SU-DHL-6 (cell line): ENCODE measurements at regions not wholly inside any gene's neighbourhood (a gene's known extent, or its start where the extent isn't known, plus 50 kb on each side); places are given as distances from the start of the nearest gene placed in this dataset.

ENCODE experiments used
- H2AFZ ChIP-seq: fragments of 200-600 bp; sonication (generic); 2 replicates; pipeline ENCODE4 v1.6.1; 2014; ENCODE audit warnings: low read depth, mild to moderate bottlenecking, moderate library complexity, mixed read lengths, antibody characterized with exemption, low read length; ENCODE audit not compliant: severe bottlenecking
- H3F3A ChIP-seq: fragments of 200-600 bp; shearing (Covaris generic); 2 replicates; pipeline ENCODE4 v1.6.0; 2016; ENCODE audit warnings: antibody characterized with exemption, mild to moderate bottlenecking; ENCODE audit not compliant: insufficient read depth
- H3K27ac ChIP-seq: fragments of 200-600 bp; sonication (generic); 2 replicates; pipeline ENCODE4 v1.5.1; 2016; ENCODE audit warnings: low read depth, mild to moderate bottlenecking, low read length, moderate library complexity, mixed read lengths
- H3K27me3 ChIP-seq: fragments of 200-600 bp; sonication (generic), shearing (Covaris generic); 2 replicates; pipeline ENCODE4 v1.6.0; 2014; ENCODE audit warnings: mild to moderate bottlenecking, low read length
- H3K36me3 ChIP-seq: fragments of 200-600 bp; sonication (generic); 2 replicates; pipeline ENCODE4 v1.6.1; 2014; ENCODE audit warnings: mild to moderate bottlenecking, low read length, mixed read lengths
- H3K4me2 ChIP-seq: fragments of 300-600, 200-600 bp; shearing (Covaris generic), sonication (generic); 2 replicates; pipeline ENCODE4 v1.6.0; 2014; ENCODE audit warnings: low read length, low read depth, mild to moderate bottlenecking; ENCODE audit not compliant: poor library complexity, severe bottlenecking
- H3K4me3 ChIP-seq: fragments of 200-600 bp; sonication (generic); 2 replicates; pipeline ENCODE4 v1.5.1; 2014; ENCODE audit warnings: antibody characterized with exemption, low read length, mild to moderate bottlenecking, mixed read lengths; ENCODE audit not compliant: insufficient read depth, poor library complexity, severe bottlenecking
- H3K79me2 ChIP-seq: fragments of 200-600 bp; sonication (generic); 2 replicates; pipeline ENCODE4 v1.6.1; 2014; ENCODE audit warnings: mild to moderate bottlenecking, low read length, moderate library complexity; ENCODE audit not compliant: insufficient read depth
- H3K9ac ChIP-seq: fragments of 200-600 bp; sonication (generic); 2 replicates; pipeline ENCODE4 v1.7.0; 2014; ENCODE audit warnings: mild to moderate bottlenecking, low read length
- H3K9me2 ChIP-seq: fragments of 200-600 bp; sonication (generic); replicated peaks from 2 replicates; pipeline ENCODE4 v1.6.1; 2014; ENCODE audit warnings: low read length; ENCODE audit not compliant: insufficient read depth
- H3K9me3 ChIP-seq: fragments of 200-600 bp; sonication (generic); 2 replicates; pipeline ENCODE4 v1.6.1; 2014; ENCODE audit warnings: low read length, mixed read lengths; ENCODE audit not compliant: insufficient read depth
- H4K20me1 ChIP-seq: fragments of 200-600 bp; sonication (generic); 2 replicates; pipeline ENCODE4 v1.6.1; 2014; ENCODE audit warnings: low read depth, mild to moderate bottlenecking, antibody characterized with exemption, low read length, moderate library complexity, mixed read lengths
- EZH2phosphoT487 ChIP-seq: fragments of 200-600 bp; sonication (generic), shearing (Covaris generic); conservative IDR thresholded peaks from 2 replicates; pipeline ENCODE4 v1.6.1; 2018; ENCODE audit warnings: mild to moderate bottlenecking, antibody characterized with exemption, low read length, moderate library complexity, mixed read lengths
- TF ChIP-seq, protein P1 (sequence below): fragments of 200-600 bp; sonication (generic); IDR thresholded peaks from one replicate; pipeline ENCODE4 v1.5.1; 2017; ENCODE audit warnings: antibody characterized with exemption, mild to moderate bottlenecking, low read length, moderate library complexity; ENCODE audit not compliant: insufficient read depth, poor library complexity, severe bottlenecking

DNA sequence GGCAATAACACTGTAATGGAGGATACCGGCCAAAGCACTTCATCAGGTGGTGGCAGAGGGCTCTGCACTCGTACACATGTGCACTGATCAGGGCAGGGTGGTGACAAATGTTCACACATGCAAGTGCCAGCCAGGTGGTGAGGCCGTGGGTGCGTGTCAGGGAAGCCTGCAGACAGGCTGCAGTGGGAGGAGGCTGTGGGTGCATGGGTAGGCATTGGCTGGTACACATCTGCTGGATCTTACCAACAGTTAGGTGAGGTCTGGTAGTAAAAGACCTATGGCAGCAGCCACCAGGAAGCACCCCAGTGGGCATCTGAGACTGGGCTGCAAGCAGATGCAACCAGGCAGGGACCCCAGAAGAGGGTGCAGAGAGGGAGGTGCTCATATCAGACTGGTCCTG, 65.3 kb downstream of the PDE6H start:
- Histone ChIP-seq H3K4me3 (no peak overlapping the region), H4K20me1 (no peaks in the 10 kb centered on the region), H2AFZ (no peak overlapping the region), H3K27ac (no peak overlapping the region), H3K9ac (no peak overlapping the region), H3K9me2 (no peaks in the 10 kb centered on the region), H3K9me3 (no peaks in the 10 kb centered on the region), H3K4me2 (no peak overlapping the region), H3F3A (no peaks in the 10 kb centered on the region), H3K36me3 (no peaks in the 10 kb centered on the region), H3K27me3 (no peaks in the 10 kb centered on the region), H3K79me2 (no peaks in the 10 kb centered on the region)
- no peak for TF ChIP-seq EZH2phosphoT487
- TF ChIP-seq, protein P1, sequence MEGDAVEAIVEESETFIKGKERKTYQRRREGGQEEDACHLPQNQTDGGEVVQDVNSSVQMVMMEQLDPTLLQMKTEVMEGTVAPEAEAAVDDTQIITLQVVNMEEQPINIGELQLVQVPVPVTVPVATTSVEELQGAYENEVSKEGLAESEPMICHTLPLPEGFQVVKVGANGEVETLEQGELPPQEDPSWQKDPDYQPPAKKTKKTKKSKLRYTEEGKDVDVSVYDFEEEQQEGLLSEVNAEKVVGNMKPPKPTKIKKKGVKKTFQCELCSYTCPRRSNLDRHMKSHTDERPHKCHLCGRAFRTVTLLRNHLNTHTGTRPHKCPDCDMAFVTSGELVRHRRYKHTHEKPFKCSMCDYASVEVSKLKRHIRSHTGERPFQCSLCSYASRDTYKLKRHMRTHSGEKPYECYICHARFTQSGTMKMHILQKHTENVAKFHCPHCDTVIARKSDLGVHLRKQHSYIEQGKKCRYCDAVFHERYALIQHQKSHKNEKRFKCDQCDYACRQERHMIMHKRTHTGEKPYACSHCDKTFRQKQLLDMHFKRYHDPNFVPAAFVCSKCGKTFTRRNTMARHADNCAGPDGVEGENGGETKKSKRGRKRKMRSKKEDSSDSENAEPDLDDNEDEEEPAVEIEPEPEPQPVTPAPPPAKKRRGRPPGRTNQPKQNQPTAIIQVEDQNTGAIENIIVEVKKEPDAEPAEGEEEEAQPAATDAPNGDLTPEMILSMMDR = no peak

DNA sequence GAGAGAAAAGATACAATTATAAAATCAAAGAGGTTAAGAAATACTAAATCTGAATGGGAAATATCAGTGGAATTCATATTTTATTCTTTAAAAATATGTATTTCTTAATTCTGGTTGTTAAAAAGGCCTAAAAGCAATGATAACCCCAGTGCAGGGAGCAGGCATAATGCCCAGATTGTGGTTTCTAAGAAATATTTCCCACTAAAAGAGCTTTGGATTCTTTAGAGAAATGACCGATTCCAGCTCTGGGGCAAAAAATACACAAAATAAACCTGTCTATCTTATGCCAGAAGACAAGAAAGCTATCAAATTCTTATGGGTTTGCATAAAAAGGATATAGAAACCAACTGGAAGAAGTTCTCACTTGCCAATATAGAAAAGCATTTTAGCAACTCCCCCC, 71.6 kb downstream of the PDE6H start:
- Histone ChIP-seq H3K4me3 (no peak overlapping the region), H3K36me3 (no peaks in the 10 kb centered on the region), H3K9me3 (no peaks in the 10 kb centered on the region), H3K4me2 (no peak overlapping the region), H3K9ac (no peak overlapping the region), H3K27ac (no peak overlapping the region), H3K79me2 (no peaks in the 10 kb centered on the region), H4K20me1 (no peaks in the 10 kb centered on the region; the same call in 1 of the 2 replicates), H3K9me2 (no peaks in the 10 kb centered on the region), H3K27me3 (no peaks in the 10 kb centered on the region), H3F3A (no peaks in the 10 kb centered on the region), H2AFZ (no peak overlapping the region)
- no peak for TF ChIP-seq EZH2phosphoT487
- TF ChIP-seq, protein P1 = no peak

DNA sequence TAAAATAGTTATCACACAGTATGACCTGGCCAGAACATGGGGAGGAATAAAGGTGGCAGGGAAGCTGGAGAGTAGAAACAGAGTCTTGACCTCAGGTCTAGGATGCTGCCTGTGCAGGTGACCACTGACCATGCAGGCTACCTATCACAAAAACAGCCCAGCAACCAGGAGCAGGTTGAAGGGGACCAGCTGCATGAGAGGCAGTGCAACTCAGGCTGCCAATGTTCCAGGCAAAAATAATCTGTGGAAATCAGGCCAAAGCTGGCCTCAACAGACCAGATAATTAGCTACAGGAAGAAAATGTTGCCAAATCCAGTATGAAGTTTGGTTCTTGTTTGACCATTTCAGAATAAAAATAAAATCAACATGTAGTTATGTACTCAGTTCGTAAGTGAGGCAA, 72.6 kb downstream of the PDE6H start:
- Histone ChIP-seq H3K9me3 (no peaks in the 10 kb centered on the region), H3K27ac (no peak overlapping the region), H2AFZ (no peak overlapping the region), H3K4me3 (no peak overlapping the region), H3K4me2 (no peak overlapping the region), H4K20me1 (no peaks in the 10 kb centered on the region; the same call in 1 of the 2 replicates), H3K27me3 (no peaks in the 10 kb centered on the region), H3K36me3 (no peaks in the 10 kb centered on the region), H3K9me2 (no peaks in the 10 kb centered on the region), H3K9ac (no peak overlapping the region), H3K79me2 (no peaks in the 10 kb centered on the region), H3F3A (no peaks in the 10 kb centered on the region)
- TF ChIP-seq, protein P1 = no peak
- no peak for TF ChIP-seq EZH2phosphoT487

DNA sequence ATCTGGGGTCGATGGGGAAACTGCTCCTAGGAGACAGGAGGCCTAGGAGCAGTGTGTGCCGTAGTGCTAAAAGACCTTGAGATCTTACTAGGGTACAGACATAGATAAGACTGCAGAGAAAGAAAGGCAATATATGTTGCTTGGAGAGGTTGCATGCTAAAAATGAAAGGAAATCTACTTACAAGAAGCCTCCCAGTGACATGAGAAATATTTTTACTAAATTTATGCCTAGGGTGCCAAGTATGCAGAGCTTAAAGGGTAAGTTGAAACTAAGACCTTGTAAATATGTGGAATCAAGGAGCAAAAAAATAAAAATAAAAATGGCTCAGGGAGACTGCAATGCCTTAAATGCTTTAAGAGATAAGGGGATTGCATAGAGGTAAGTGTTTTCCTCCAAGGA, 74.8 kb downstream of the PDE6H start:
- H3K4me2 ChIP-seq = no peak overlapping the region
- no peaks in the 10 kb centered on the region; the same call in 1 of the 2 replicates for H4K20me1 ChIP-seq
- no peak overlapping the region for H3K9ac ChIP-seq
- no peak overlapping the region for H2AFZ ChIP-seq
- no peak overlapping the region for H3K27ac ChIP-seq
- no peaks in the 10 kb centered on the region for H3K9me2 ChIP-seq
- no peaks in the 10 kb centered on the region for H3K79me2 ChIP-seq
- H3K36me3 ChIP-seq = no peaks in the 10 kb centered on the region
- H3K4me3 ChIP-seq = no peak overlapping the region
- no peaks in the 10 kb centered on the region for H3K9me3 ChIP-seq
- no peaks in the 10 kb centered on the region for H3F3A ChIP-seq
- H3K27me3 ChIP-seq = no peaks in the 10 kb centered on the region
- no peak for TF ChIP-seq EZH2phosphoT487
- TF ChIP-seq, protein P1 = no peak
